BLaER1 treated with 17β-estradiol and CSF1 and Interleukin-3, amounts not matched to agents 10 nM and 100 nM (cell line): ENCODE measurements at regions not wholly inside any gene's neighbourhood (a gene's known extent, or its start where the extent isn't known, plus 50 kb on each side); places are given as distances from the start of the nearest gene placed in this dataset.
A peak's percentile ranks its signal among the peaks of the same experiment; 100 is the strongest.
"Not testable (repeated sequence)": the region's sequence is repeated elsewhere in the genome, so short reads cannot be mapped to it uniquely, and the experiment has no call there.

Experiments
- H3K27ac ChIP-seq, 11 experiments: shearing (Covaris generic); formaldehyde crosslinking; 2 replicates each; pipeline ENCODE4 v1.8.1; 2022
- H3K27me3 ChIP-seq, 11 experiments: shearing (Covaris generic); formaldehyde crosslinking; 2 replicates each; pipeline ENCODE4 v1.8.1; 2022
- H3K36me3 ChIP-seq, 11 experiments: shearing (Covaris generic); formaldehyde crosslinking; 2 replicates each; pipeline ENCODE4 v1.8.1; 2022
- H3K4me1 ChIP-seq, 10 experiments: shearing (Covaris generic); formaldehyde crosslinking; 2 replicates each; pipeline ENCODE4 v1.8.1; 2022
- H3K4me2 ChIP-seq, 11 experiments: shearing (Covaris generic); formaldehyde crosslinking; 2 replicates each; pipeline ENCODE4 v1.8.1; 2022
- H3K4me3 ChIP-seq, 10 experiments: shearing (Covaris generic); formaldehyde crosslinking; 2 replicates each; pipeline ENCODE4 v1.8.1; 2022
- H3K9ac ChIP-seq, 11 experiments: shearing (Covaris generic); formaldehyde crosslinking; 2 replicates each; pipeline ENCODE4 v1.8.1; 2022
- H3K9me3 ChIP-seq, 11 experiments: shearing (Covaris generic); formaldehyde crosslinking; replicated peaks in 1 of 11; 2 replicates each; pipeline ENCODE4 v1.8.1; 2022
- H4K20me1 ChIP-seq, 11 experiments: shearing (Covaris generic); formaldehyde crosslinking; 2 replicates each; pipeline ENCODE4 v1.8.1; 2022
- Cebpa-rat ChIP-seq, 11 experiments: shearing (Covaris generic); IDR thresholded peaks; 2 replicates each; pipeline ENCODE4 v1.8.1; 2022

- Histone ChIP-seq H3K9ac (no peak overlapping the region), H3K4me3 (no peak overlapping the region), H3K27me3 (peaks cover 85 to 100% (median 93%) of the 10 kb centered on the region in 11 experiments), H4K20me1 (peaks cover 0 to 6% (median 0%) of the 10 kb centered on the region in 11 experiments; a peak in 1 of 22 replicates), H3K36me3 (no peaks in the 10 kb centered on the region), H3K4me1 (peaks cover 0 to 17% (median 8%) of the 10 kb centered on the region in 10 experiments; a peak in 11 of 20 replicates), H3K9me3 (peaks cover 0 to 14% (median 3%) of the 10 kb centered on the region in 11 experiments; a peak in 7 of 22 replicates), H3K4me2 (no peak overlapping the region), H3K27ac (no peak overlapping the region)
- no peak for TF ChIP-seq Cebpa-rat (IDR thresholded peaks at IDR 0.05)
Measured at GRCh38 chrX:11888421-11888820, 130.4 kb downstream of the MSL3 start.

GRCh38 chrX:11889791-11890190, 131.8 kb downstream of the MSL3 start:
- Histone ChIP-seq H3K9me3 (peaks cover 0 to 14% (median 3%) of the 10 kb centered on the region in 11 experiments; a peak in 7 of 22 replicates), H3K36me3 (no peaks in the 10 kb centered on the region), H3K27ac (no peak overlapping the region), H3K4me2 (no peak overlapping the region), H4K20me1 (peaks cover 0 to 6% (median 0%) of the 10 kb centered on the region in 11 experiments; a peak in 1 of 22 replicates), H3K4me1 (peaks cover 0 to 17% (median 8%) of the 10 kb centered on the region in 10 experiments; a peak in 11 of 20 replicates), H3K4me3 (no peak overlapping the region), H3K9ac (no peak overlapping the region), H3K27me3 (peaks cover 87 to 100% (median 95%) of the 10 kb centered on the region in 11 experiments)
- no peak for TF ChIP-seq Cebpa-rat (IDR thresholded peaks at IDR 0.05)

GRCh38 chrX:11890836-11891514, 132.9 kb downstream of the MSL3 start:
- peaks cover 0 to 6% (median 0%) of the 10 kb centered on the region in 11 experiments; a peak in 1 of 22 replicates for H4K20me1 ChIP-seq
- no peaks in the 10 kb centered on the region for H3K36me3 ChIP-seq
- peaks cover 0 to 17% (median 8%) of the 10 kb centered on the region in 10 experiments; a peak in 11 of 20 replicates for H3K4me1 ChIP-seq
- no peak for TF ChIP-seq Cebpa-rat (IDR thresholded peaks at IDR 0.05)
- H3K4me2 ChIP-seq, result peak overlapping the region in 5 of 11 experiments; percentile 5 to 69 (median 51); a peak in 10 of 22 replicates
- H3K9ac ChIP-seq, result no peak overlapping the region
- H3K27me3 ChIP-seq, result peaks cover 88 to 100% (median 95%) of the 10 kb centered on the region in 11 experiments
- H3K27ac ChIP-seq, result no peak overlapping the region
- no peak overlapping the region for H3K4me3 ChIP-seq
- H3K9me3 ChIP-seq, result peaks cover 0 to 19% (median 3%) of the 10 kb centered on the region in 11 experiments; a peak in 6 of 22 replicates

- no peaks in the 10 kb centered on the region for H3K36me3 ChIP-seq
- no peak overlapping the region for H3K27ac ChIP-seq
- no peak for TF ChIP-seq Cebpa-rat (IDR thresholded peaks at IDR 0.05)
- peaks cover 90 to 100% (median 99%) of the 10 kb centered on the region in 11 experiments; a peak in 21 of 22 replicates for H3K27me3 ChIP-seq
- peaks cover 0 to 26% (median 3%) of the 10 kb centered on the region in 11 experiments; a peak in 7 of 22 replicates for H3K9me3 ChIP-seq
- no peak overlapping the region for H3K9ac ChIP-seq
- no peak overlapping the region for H3K4me2 ChIP-seq
- H3K4me3 ChIP-seq, result no peak overlapping the region
- no peaks in the 10 kb centered on the region for H4K20me1 ChIP-seq
- H3K4me1 ChIP-seq, result peaks cover 0 to 17% (median 8%) of the 10 kb centered on the region in 10 experiments; a peak in 11 of 20 replicates
Measured at GRCh38 chrX:11893933-11894710, 136.1 kb downstream of the MSL3 start.

GRCh38 chrX:11899091-11899490, 141.1 kb downstream of the MSL3 start:
- Histone ChIP-seq H3K27ac (no peak overlapping the region), H3K4me3 (no peak overlapping the region)
- no peak for TF ChIP-seq Cebpa-rat (IDR thresholded peaks at IDR 0.05)

GRCh38 chrX:11905933-11906332, 147.9 kb downstream of the MSL3 start:
- not testable (repeated sequence) for H3K4me2 ChIP-seq, H3K4me3 ChIP-seq, H3K36me3 ChIP-seq, H3K9ac ChIP-seq, H3K27ac ChIP-seq, H4K20me1 ChIP-seq, H3K4me1 ChIP-seq
- Histone ChIP-seq H3K9me3 (peaks cover 12 to 33% (median 19%) of the 10 kb centered on the region in 11 experiments; a peak in 21 of 22 replicates), H3K27me3 (peaks cover 55 to 96% (median 84%) of the 10 kb centered on the region in 11 experiments)

More at GRCh38 chrX:11899091-11899490, 141.1 kb downstream of the MSL3 start:
- no peak overlapping the region for H3K4me2 ChIP-seq
- no peaks in the 10 kb centered on the region for H4K20me1 ChIP-seq
- peaks cover 0 to 27% (median 0%) of the 10 kb centered on the region in 11 experiments; a peak in 5 of 22 replicates for H3K9me3 ChIP-seq
- H3K4me1 ChIP-seq, result no peaks in the 10 kb centered on the region; a peak in 1 of 20 replicates
- no peaks in the 10 kb centered on the region for H3K36me3 ChIP-seq
- peaks cover 86 to 100% (median 97%) of the 10 kb centered on the region in 11 experiments for H3K27me3 ChIP-seq
- H3K9ac ChIP-seq, result no peak overlapping the region

- Histone ChIP-seq H3K4me2 (no peak overlapping the region), H3K27me3 (peaks cover 59 to 96% (median 86%) of the 10 kb centered on the region in 11 experiments), H3K4me1 (no peaks in the 10 kb centered on the region), H3K4me3 (no peak overlapping the region), H3K27ac (no peak overlapping the region), H3K9ac (no peak overlapping the region), H3K9me3 (peaks cover 12 to 26% (median 19%) of the 10 kb centered on the region in 11 experiments; a peak in 21 of 22 replicates), H4K20me1 (no peaks in the 10 kb centered on the region; a peak in 1 of 22 replicates), H3K36me3 (no peaks in the 10 kb centered on the region)
- no peak for TF ChIP-seq Cebpa-rat (IDR thresholded peaks at IDR 0.05)
Measured at GRCh38 chrX:11908371-11908770, 150.3 kb downstream of the MSL3 start.

- no peak overlapping the region for H3K4me3 ChIP-seq
- peaks cover 73 to 100% (median 93%) of the 10 kb centered on the region in 11 experiments for H3K27me3 ChIP-seq
- no peaks in the 10 kb centered on the region for H3K4me1 ChIP-seq
- no peak for TF ChIP-seq Cebpa-rat (IDR thresholded peaks at IDR 0.05)
- no peak overlapping the region for H3K27ac ChIP-seq
- no peak overlapping the region for H3K4me2 ChIP-seq
- no peak overlapping the region for H3K9ac ChIP-seq
- no peaks in the 10 kb centered on the region; a peak in 1 of 22 replicates for H4K20me1 ChIP-seq
- no peaks in the 10 kb centered on the region for H3K36me3 ChIP-seq
- H3K9me3 ChIP-seq, result peaks cover 0 to 5% (median 0%) of the 10 kb centered on the region in 11 experiments; a peak in 1 of 22 replicates
Measured at GRCh38 chrX:11913001-11913400, 155.0 kb downstream of the MSL3 start.

- Histone ChIP-seq H3K4me3 (no peak overlapping the region), H3K4me1 (peaks cover 0 to 7% (median 0%) of the 10 kb centered on the region in 10 experiments; a peak in 2 of 20 replicates), H3K9ac (no peak overlapping the region), H3K4me2 (0 out of 22 replicates have a peak overlapping the region, but pooled peaks of 2 of the 11 experiments have one; percentile 6 to 35), H3K9me3 (peaks cover 14 to 47% (median 26%) of the 10 kb centered on the region in 11 experiments; a peak in 20 of 22 replicates), H3K27me3 (peaks cover 46 to 98% (median 92%) of the 10 kb centered on the region in 11 experiments), H3K27ac (no peak overlapping the region), H4K20me1 (no peaks in the 10 kb centered on the region), H3K36me3 (no peaks in the 10 kb centered on the region)
- no peak for TF ChIP-seq Cebpa-rat (IDR thresholded peaks at IDR 0.05)
Measured at GRCh38 chrX:11929476-11929875, 171.4 kb downstream of the MSL3 start.
